ENCODE measurements at regions not wholly inside any gene's neighbourhood (a gene's known extent, or its start where the extent isn't known, plus 50 kb on each side); places are given as distances from the start of the nearest gene placed in this dataset.

DNA sequence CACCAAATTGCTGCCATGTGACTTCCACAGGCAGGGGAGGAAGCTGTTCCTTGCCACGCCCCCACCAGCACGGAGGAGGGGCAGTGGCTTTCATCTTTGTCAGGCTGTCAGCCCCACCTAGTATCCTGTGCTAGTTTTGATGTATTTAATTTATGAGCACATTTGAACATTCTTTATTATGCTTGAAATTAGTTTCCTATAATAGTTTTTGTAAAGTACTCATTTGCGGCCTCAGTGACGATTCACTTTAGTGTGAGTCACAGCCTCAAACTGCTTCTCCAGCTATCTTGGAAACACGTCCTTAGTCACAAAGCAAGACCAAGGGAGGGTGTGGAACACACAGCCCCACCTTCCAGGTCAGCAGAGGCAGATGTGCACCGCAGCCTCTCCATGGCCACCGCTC is 239.9 kb upstream of the ATP10A start (continued):
- TF ChIP-seq, protein P1, sequence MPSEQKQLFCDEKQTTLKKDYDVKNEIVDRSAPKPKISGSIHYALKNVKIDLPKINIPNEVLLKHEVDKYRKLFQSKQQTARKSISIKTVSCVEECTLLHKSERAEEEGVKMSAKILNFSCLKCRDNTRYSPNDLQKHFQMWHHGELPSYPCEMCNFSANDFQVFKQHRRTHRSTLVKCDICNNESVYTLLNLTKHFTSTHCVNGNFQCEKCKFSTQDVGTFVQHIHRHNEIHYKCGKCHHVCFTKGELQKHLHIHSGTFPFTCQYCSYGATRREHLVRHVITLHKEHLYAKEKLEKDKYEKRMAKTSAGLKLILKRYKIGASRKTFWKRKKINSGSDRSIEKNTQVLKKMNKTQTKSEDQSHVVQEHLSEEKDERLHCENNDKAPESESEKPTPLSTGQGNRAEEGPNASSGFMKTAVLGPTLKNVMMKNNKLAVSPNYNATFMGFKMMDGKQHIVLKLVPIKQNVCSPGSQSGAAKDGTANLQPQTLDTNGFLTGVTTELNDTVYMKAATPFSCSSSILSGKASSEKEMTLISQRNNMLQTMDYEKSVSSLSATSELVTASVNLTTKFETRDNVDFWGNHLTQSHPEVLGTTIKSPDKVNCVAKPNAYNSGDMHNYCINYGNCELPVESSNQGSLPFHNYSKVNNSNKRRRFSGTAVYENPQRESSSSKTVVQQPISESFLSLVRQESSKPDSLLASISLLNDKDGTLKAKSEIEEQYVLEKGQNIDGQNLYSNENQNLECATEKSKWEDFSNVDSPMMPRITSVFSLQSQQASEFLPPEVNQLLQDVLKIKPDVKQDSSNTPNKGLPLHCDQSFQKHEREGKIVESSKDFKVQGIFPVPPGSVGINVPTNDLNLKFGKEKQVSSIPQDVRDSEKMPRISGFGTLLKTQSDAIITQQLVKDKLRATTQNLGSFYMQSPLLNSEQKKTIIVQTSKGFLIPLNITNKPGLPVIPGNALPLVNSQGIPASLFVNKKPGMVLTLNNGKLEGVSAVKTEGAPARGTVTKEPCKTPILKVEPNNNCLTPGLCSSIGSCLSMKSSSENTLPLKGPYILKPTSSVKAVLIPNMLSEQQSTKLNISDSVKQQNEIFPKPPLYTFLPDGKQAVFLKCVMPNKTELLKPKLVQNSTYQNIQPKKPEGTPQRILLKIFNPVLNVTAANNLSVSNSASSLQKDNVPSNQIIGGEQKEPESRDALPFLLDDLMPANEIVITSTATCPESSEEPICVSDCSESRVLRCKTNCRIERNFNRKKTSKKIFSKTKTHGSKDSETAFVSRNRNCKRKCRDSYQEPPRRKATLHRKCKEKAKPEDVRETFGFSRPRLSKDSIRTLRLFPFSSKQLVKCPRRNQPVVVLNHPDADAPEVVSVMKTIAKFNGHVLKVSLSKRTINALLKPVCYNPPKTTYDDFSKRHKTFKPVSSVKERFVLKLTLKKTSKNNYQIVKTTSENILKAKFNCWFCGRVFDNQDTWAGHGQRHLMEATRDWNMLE (tag by site-specific recombination; conservative IDR thresholded peaks at IDR 0.05; ENCODE audit: low read depth): no peak
- no peak for TF ChIP-seq SALL2 (tag by site-specific recombination; IDR thresholded peaks at IDR 0.05; ENCODE audit: borderline replicate concordance)
- TF ChIP-seq ZNF830 (tag by site-specific recombination; IDR thresholded peaks at IDR 0.05; ENCODE audit: low read depth): no peak
- TF ChIP-seq SP3 (tag by site-specific recombination; IDR thresholded peaks at IDR 0.05): no peak
- TF ChIP-seq, protein P2, sequence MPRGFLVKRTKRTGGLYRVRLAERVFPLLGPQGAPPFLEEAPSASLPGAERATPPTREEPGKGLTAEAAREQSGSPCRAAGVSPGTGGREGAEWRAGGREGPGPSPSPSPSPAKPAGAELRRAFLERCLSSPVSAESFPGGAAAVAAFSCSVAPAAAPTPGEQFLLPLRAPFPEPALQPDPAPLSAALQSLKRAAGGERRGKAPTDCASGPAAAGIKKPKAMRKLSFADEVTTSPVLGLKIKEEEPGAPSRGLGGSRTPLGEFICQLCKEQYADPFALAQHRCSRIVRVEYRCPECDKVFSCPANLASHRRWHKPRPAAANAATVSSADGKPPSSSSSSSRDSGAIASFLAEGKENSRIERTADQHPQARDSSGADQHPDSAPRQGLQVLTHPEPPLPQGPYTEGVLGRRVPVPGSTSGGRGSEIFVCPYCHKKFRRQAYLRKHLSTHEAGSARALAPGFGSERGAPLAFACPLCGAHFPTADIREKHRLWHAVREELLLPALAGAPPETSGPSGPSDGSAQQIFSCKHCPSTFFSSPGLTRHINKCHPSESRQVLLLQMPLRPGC (tag by site-specific recombination; IDR thresholded peaks at IDR 0.05): no peak
- no peak for TF ChIP-seq ZNF133 (tag by site-specific recombination; IDR thresholded peaks at IDR 0.05)
- no peak for TF ChIP-seq ZNF146 (tag by site-specific recombination; IDR thresholded peaks at IDR 0.05)
- TF ChIP-seq, protein P3, sequence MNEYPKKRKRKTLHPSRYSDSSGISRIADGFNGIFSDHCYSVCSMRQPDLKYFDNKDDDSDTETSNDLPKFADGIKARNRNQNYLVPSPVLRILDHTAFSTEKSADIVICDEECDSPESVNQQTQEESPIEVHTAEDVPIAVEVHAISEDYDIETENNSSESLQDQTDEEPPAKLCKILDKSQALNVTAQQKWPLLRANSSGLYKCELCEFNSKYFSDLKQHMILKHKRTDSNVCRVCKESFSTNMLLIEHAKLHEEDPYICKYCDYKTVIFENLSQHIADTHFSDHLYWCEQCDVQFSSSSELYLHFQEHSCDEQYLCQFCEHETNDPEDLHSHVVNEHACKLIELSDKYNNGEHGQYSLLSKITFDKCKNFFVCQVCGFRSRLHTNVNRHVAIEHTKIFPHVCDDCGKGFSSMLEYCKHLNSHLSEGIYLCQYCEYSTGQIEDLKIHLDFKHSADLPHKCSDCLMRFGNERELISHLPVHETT (tag by site-specific recombination; IDR thresholded peaks at IDR 0.05): no peak

DNA sequence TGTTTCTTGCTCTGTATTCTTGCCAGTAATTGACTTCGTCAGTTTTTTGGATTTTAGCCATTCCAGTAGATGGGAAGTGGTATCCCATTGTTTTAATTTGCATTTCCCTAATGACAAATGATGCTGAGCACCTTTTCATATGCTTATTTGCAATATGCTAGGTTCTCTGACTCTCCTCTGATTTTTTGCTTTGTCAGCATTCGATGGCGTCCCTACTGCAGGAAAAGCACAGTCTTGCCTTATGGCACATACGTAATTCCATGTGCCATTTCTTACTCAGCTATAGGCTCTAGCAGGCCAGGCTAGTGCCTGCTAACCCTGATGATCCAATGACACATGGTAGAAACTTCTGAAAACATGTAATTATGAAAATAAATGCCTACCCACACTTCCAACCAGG is 239.2 kb upstream of the ATP10A start:
- H3K27ac ChIP-seq (ENCODE audit: extremely low read depth, low read depth, low read length): no peak overlapping the region
- CTCF ChIA-PET: no interaction called here
- no peak overlapping the region for H3K4me3 ChIP-seq (ENCODE audit: low read depth, low read length)
- no peaks in the 10 kb centered on the region for H3K4me1 ChIP-seq (ENCODE audit: control insufficient read depth, insufficient read depth, low read length)
- POLR2A ChIA-PET: no interaction called here
- no peaks in the 10 kb centered on the region for H3K9me3 ChIP-seq (ENCODE audit: control insufficient read depth, insufficient read depth, low read depth, low read length)
- H3K36me3 ChIP-seq (ENCODE audit: control insufficient read depth in 2 of 2, insufficient read depth in 1 of 2, low read length in 2 of 2): no peaks in the 10 kb centered on the region
- TF ChIP-seq ZNF792 (tag by site-specific recombination; IDR thresholded peaks at IDR 0.05) (no peak), OSR2 (tag by site-specific recombination; IDR thresholded peaks at IDR 0.05) (no peak), SCRT2 (tag by site-specific recombination; IDR thresholded peaks at IDR 0.05) (no peak), ZNF114 (tag by site-specific recombination; IDR thresholded peaks at IDR 0.05) (no peak), SALL2 (tag by site-specific recombination; IDR thresholded peaks at IDR 0.05; ENCODE audit: borderline replicate concordance) (no peak), WT1 (tag by site-specific recombination; IDR thresholded peaks at IDR 0.05) (no peak)
- TF ChIP-seq, protein P1 (tag by site-specific recombination; conservative IDR thresholded peaks at IDR 0.05; ENCODE audit: low read depth): no peak

Measured in HEK293 (cell line).